ENCODE measurements at regions not wholly inside any gene's neighbourhood (a gene's known extent, or its start where the extent isn't known, plus 50 kb on each side); places are given as distances from the start of the nearest gene placed in this dataset.
"Not testable (repeated sequence)": the region's sequence is repeated elsewhere in the genome, so short reads cannot be mapped to it uniquely, and the experiment has no call there.

DNA sequence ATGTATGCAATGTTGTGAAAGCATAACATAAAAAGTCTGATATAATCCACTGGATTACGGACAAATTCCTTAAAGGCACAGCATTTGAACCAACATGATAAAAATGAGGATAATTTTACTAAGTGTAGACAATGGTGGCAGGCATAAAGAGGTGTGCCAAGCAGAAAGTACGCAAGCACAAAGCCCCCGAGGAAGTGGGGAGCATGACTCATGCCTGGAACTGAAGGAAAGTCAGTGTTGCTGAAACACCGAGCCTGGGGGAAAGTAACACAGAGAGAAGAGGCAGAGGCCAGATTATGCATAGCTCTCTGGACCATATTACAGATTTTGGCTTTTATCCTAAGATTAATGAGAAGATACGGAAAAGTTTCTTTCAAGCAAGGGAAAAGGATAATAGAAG lies 490.0 kb upstream of the PHF14 start:
- POLR2A ChIA-PET = no interaction called here
- TF ChIP-seq ZNF219 (CRISPR knock-in tag; IDR thresholded peaks at IDR 0.05; ENCODE audit: borderline replicate concordance) = no peak
- no peak overlapping the region for H3K27ac Mint-ChIP-seq
- CTCF ChIA-PET = no interaction called here
- no peaks in the 10 kb centered on the region for H3K36me3 Mint-ChIP-seq
- no peaks in the 10 kb centered on the region for H3K9me3 Mint-ChIP-seq
- H3K4me3 Mint-ChIP-seq = no peak overlapping the region
- no peak for ATAC-seq
- H3K27me3 Mint-ChIP-seq (ENCODE audit: low read depth) = no peaks in the 10 kb centered on the region
- H3K4me1 Mint-ChIP-seq = no peaks in the 10 kb centered on the region
- no peak for DNase-seq (ENCODE audit: low spot score)

DNA sequence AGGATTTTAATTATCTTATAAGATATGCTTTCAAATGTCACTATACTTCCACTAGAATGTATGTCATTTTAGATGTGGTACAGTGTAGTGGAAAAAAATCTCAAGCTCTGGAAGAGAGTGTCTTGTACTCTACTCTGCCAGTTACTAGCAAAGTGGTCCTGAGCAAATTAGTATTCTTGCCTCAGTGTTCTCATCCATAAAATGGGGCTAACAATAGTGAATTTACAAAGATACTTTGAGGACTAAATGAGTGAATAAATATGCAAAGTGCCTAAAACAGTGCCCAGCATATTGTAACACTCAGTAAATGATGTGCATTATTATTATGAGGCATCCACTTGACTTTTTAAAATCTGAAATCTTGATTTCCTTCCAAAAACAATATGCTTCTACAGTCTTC lies 488.9 kb upstream of the PHF14 start:
- TF ChIP-seq, protein P1, sequence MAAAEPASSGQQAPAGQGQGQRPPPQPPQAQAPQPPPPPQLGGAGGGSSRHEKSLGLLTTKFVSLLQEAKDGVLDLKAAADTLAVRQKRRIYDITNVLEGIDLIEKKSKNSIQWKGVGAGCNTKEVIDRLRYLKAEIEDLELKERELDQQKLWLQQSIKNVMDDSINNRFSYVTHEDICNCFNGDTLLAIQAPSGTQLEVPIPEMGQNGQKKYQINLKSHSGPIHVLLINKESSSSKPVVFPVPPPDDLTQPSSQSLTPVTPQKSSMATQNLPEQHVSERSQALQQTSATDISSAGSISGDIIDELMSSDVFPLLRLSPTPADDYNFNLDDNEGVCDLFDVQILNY (CRISPR knock-in tag; IDR thresholded peaks at IDR 0.05) = no peak
- TF ChIP-seq ZNF423 (CRISPR knock-in tag; IDR thresholded peaks at IDR 0.05) = no peak
- no peak for DNase-seq (ENCODE audit: low spot score)
- POLR2A ChIA-PET = no interaction called here

DNA sequence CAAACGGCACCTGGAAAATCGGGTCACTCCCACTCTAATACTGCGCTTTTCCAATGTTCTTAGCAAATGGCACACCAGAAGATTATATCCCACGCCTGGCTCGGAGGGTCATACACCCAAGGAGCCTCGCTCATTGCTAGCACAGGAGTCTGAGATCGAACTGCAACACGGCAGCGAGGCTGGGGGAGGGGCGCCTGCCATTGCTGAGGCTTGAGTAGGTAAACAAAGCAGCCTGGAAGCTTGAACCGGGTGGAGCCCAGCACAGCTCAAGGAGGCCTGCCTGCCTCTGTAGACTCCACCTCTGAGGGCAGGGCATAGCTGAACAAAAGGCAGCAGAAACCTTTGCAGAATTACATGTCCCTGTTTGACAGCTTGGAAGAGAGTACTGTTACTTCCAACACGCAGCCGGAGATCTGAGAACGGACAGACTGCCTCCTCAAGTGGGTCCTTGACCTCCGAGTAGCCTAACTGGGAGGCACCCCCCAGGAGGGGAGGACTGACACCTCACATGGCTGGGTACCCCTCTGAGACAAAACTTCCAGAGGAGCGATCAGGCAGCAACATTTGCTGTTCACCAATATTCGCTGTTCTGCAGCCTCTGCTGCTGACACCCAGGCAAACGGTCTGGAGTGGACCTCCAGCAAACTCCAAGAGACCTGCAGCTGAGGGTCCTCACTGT lies 472.3 kb upstream of the PHF14 start:
- DNase-seq (ENCODE audit: low spot score) = peak; percentile 11
- H3K4me3 Mint-ChIP-seq; H3K27me3 Mint-ChIP-seq (ENCODE audit: low read depth); H3K4me1 Mint-ChIP-seq; ATAC-seq; POLR2A ChIA-PET; H3K27ac Mint-ChIP-seq; CTCF ChIA-PET: not testable (repeated sequence)
- Mint-ChIP-seq H3K36me3 (peaks cover 22% of the 10 kb centered on the region), H3K9me3 (peaks cover 61% of the 10 kb centered on the region)

More for the DNA sequence above, 488.9 kb upstream of the PHF14 start:
- H3K4me3 Mint-ChIP-seq = no peak overlapping the region
- H3K36me3 Mint-ChIP-seq = no peaks in the 10 kb centered on the region
- H3K27me3 Mint-ChIP-seq (ENCODE audit: low read depth) = no peaks in the 10 kb centered on the region
- ATAC-seq = no peak
- no peaks in the 10 kb centered on the region for H3K9me3 Mint-ChIP-seq
- CTCF ChIA-PET = no interaction called here
- no peak overlapping the region for H3K27ac Mint-ChIP-seq
- no peaks in the 10 kb centered on the region for H3K4me1 Mint-ChIP-seq

DNA sequence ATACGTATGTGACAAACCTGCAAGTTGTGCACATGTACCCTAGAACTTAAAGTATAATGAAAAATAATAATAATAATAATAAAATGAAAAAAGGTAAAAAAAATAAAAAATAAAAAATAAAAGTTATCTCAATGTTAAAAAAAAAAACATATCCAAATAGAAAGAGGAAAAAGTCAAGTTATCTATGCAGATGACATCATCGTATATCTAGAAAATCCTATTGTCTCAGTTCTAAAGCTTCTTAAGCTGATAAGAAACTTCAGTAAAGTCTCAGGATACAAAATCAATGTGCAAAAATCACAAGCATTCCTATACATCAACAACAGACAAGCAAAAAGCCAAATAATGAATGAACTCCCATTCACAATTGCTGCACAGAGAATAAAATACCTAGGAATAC lies 466.6 kb upstream of the PHF14 start:
- no peaks in the 10 kb centered on the region for H3K4me1 Mint-ChIP-seq
- peaks cover 17% of the 10 kb centered on the region for H3K9me3 Mint-ChIP-seq
- ChIA-PET POLR2A (no interaction called here), CTCF (no interaction called here)
- no peak for ATAC-seq
- no peaks in the 10 kb centered on the region for H3K36me3 Mint-ChIP-seq
- TF ChIP-seq, protein P2, sequence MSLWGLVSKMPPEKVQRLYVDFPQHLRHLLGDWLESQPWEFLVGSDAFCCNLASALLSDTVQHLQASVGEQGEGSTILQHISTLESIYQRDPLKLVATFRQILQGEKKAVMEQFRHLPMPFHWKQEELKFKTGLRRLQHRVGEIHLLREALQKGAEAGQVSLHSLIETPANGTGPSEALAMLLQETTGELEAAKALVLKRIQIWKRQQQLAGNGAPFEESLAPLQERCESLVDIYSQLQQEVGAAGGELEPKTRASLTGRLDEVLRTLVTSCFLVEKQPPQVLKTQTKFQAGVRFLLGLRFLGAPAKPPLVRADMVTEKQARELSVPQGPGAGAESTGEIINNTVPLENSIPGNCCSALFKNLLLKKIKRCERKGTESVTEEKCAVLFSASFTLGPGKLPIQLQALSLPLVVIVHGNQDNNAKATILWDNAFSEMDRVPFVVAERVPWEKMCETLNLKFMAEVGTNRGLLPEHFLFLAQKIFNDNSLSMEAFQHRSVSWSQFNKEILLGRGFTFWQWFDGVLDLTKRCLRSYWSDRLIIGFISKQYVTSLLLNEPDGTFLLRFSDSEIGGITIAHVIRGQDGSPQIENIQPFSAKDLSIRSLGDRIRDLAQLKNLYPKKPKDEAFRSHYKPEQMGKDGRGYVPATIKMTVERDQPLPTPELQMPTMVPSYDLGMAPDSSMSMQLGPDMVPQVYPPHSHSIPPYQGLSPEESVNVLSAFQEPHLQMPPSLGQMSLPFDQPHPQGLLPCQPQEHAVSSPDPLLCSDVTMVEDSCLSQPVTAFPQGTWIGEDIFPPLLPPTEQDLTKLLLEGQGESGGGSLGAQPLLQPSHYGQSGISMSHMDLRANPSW (CRISPR knock-in tag; conservative IDR thresholded peaks at IDR 0.05; ENCODE audit: low read depth) = no peak
- TF ChIP-seq HMGA2 (CRISPR knock-in tag; IDR thresholded peaks at IDR 0.05) = peak; percentile 32; the same call in 1 of the 2 replicates
- H3K4me3 Mint-ChIP-seq = no peak overlapping the region
- no peaks in the 10 kb centered on the region; the same call in 1 of the 2 replicates for H3K27me3 Mint-ChIP-seq (ENCODE audit: low read depth)
- no peak for DNase-seq (ENCODE audit: low spot score)
- H3K27ac Mint-ChIP-seq = no peak overlapping the region

DNA sequence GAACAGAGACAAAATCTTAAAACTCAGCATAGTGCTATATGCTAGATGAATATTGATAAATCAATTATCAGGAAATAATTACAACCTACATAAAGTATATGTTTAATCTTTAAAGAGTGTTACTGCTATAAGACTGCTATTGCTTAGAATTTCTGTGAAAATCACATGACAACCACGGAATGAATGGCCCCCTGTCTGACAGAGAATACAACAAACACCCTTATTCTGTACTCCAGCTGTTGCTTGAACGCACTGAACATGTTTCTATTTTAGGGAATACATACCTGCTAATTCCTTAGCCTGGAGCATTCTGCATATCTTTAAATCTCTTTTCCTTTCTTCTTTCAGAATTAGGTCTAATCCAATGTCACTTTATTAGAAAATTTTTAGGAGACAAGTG lies 452.4 kb upstream of the PHF14 start:
- Mint-ChIP-seq H3K36me3 (no peaks in the 10 kb centered on the region), H3K4me1 (no peaks in the 10 kb centered on the region), H3K27ac (no peak overlapping the region), H3K27me3 (ENCODE audit: low read depth) (no peaks in the 10 kb centered on the region), H3K4me3 (no peak overlapping the region), H3K9me3 (no peaks in the 10 kb centered on the region)
- CTCF ChIA-PET = no interaction called here
- DNase-seq (ENCODE audit: low spot score) (no peak), ATAC-seq (no peak)
- POLR2A ChIA-PET = no interaction called here
- no peak for TF ChIP-seq CREB1 (CRISPR knock-in tag; IDR thresholded peaks at IDR 0.05)
- TF ChIP-seq, protein P3, sequence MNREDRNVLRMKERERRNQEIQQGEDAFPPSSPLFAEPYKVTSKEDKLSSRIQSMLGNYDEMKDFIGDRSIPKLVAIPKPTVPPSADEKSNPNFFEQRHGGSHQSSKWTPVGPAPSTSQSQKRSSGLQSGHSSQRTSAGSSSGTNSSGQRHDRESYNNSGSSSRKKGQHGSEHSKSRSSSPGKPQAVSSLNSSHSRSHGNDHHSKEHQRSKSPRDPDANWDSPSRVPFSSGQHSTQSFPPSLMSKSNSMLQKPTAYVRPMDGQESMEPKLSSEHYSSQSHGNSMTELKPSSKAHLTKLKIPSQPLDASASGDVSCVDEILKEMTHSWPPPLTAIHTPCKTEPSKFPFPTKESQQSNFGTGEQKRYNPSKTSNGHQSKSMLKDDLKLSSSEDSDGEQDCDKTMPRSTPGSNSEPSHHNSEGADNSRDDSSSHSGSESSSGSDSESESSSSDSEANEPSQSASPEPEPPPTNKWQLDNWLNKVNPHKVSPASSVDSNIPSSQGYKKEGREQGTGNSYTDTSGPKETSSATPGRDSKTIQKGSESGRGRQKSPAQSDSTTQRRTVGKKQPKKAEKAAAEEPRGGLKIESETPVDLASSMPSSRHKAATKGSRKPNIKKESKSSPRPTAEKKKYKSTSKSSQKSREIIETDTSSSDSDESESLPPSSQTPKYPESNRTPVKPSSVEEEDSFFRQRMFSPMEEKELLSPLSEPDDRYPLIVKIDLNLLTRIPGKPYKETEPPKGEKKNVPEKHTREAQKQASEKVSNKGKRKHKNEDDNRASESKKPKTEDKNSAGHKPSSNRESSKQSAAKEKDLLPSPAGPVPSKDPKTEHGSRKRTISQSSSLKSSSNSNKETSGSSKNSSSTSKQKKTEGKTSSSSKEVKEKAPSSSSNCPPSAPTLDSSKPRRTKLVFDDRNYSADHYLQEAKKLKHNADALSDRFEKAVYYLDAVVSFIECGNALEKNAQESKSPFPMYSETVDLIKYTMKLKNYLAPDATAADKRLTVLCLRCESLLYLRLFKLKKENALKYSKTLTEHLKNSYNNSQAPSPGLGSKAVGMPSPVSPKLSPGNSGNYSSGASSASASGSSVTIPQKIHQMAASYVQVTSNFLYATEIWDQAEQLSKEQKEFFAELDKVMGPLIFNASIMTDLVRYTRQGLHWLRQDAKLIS (CRISPR knock-in tag; IDR thresholded peaks at IDR 0.05; ENCODE audit: borderline replicate concordance) = no peak
- TF ChIP-seq, protein P4, sequence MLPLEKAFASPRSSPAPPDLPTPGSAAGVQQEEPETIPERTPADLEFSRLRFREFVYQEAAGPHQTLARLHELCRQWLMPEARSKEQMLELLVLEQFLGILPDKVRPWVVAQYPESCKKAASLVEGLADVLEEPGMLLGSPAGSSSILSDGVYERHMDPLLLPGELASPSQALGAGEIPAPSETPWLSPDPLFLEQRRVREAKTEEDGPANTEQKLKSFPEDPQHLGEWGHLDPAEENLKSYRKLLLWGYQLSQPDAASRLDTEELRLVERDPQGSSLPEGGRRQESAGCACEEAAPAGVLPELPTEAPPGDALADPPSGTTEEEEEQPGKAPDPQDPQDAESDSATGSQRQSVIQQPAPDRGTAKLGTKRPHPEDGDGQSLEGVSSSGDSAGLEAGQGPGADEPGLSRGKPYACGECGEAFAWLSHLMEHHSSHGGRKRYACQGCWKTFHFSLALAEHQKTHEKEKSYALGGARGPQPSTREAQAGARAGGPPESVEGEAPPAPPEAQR (CRISPR knock-in tag; IDR thresholded peaks at IDR 0.05) = no peak
- TF ChIP-seq, protein P5, sequence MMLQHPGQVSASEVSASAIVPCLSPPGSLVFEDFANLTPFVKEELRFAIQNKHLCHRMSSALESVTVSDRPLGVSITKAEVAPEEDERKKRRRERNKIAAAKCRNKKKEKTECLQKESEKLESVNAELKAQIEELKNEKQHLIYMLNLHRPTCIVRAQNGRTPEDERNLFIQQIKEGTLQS (CRISPR knock-in tag; conservative IDR thresholded peaks at IDR 0.05) = no peak
- TF ChIP-seq, protein P6, sequence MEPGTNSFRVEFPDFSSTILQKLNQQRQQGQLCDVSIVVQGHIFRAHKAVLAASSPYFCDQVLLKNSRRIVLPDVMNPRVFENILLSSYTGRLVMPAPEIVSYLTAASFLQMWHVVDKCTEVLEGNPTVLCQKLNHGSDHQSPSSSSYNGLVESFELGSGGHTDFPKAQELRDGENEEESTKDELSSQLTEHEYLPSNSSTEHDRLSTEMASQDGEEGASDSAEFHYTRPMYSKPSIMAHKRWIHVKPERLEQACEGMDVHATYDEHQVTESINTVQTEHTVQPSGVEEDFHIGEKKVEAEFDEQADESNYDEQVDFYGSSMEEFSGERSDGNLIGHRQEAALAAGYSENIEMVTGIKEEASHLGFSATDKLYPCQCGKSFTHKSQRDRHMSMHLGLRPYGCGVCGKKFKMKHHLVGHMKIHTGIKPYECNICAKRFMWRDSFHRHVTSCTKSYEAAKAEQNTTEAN (CRISPR knock-in tag; IDR thresholded peaks at IDR 0.05) = no peak
- TF ChIP-seq GRHL2 (CRISPR knock-in tag; IDR thresholded peaks at IDR 0.05; ENCODE audit: insufficient replicate concordance, severe bottlenecking) = no peak
- TF ChIP-seq TEAD1 (CRISPR knock-in tag; IDR thresholded peaks at IDR 0.05) = no peak

DNA sequence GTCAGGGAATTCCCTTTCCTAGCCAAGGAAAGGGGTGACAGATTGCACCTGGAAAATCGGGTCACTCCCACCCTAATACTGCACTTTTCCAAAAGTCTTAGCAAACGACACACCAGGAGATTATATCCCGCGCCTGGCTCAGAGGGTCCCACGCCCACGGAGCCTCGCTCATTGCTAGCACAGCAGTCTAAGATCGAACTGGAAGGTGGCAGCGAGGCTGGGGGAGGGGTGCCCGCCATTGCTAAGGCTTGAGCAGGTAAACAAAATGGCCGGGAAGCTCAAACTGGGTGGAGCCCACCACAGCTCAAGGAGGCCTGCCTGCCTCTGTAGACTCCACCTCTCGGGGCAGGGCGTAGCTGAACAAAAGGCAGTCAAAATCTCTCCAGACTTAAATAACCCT lies 440.2 kb upstream of the PHF14 start:
- Mint-ChIP-seq H3K9me3 (peaks cover 33% of the 10 kb centered on the region), H3K36me3 (peaks cover 14% of the 10 kb centered on the region)
- DNase-seq (ENCODE audit: low spot score); H3K4me1 Mint-ChIP-seq; CTCF ChIA-PET; H3K27ac Mint-ChIP-seq; POLR2A ChIA-PET; H3K4me3 Mint-ChIP-seq; H3K27me3 Mint-ChIP-seq (ENCODE audit: low read depth); ATAC-seq: not testable (repeated sequence)

Data from WTC11 (cell line).